HG02840 (cell line): ENCODE measurements at regions not wholly inside any gene's neighbourhood (a gene's known extent, or its start where the extent isn't known, plus 50 kb on each side); places are given as distances from the start of the nearest gene placed in this dataset.
"Not testable (repeated sequence)": the region's sequence is repeated elsewhere in the genome, so short reads cannot be mapped to it uniquely, and the experiment has no call there.

ENCODE experiments used
- ATAC-seq: cut with Tn5 transposase; IDR thresholded peaks from one replicate; pipeline ENCODE4 v1.9.1; 2021; ENCODE audit warnings: mild to moderate bottlenecking, moderate library complexity, moderate number of reproducible peaks; ENCODE audit not compliant: unreplicated experiment, low FRiP score

DNA sequence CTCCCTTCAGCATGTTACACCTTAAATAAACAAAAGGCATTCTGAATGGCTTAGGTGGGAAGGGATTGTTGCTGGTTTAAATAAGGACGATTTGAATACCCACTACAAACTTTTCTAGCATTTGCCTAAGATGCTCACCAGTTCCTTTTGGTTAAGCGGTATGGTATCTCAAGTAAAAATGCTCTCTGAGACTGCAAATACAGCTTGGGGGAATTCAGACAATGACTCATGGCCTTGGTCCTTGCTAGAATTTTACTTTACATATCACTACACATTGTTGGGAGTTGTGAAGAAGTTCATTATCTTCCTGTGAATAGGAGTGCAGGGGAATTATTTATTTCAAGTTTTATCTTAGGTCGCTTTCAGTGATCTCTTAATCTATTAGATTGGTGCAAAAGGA is 670.7 kb downstream of the UTRN start:
- ATAC-seq = no peak

- not testable (repeated sequence) for ATAC-seq
These were observed 671.6 kb downstream of the UTRN start for GRCh38 chr6:144956697-144957096.

DNA sequence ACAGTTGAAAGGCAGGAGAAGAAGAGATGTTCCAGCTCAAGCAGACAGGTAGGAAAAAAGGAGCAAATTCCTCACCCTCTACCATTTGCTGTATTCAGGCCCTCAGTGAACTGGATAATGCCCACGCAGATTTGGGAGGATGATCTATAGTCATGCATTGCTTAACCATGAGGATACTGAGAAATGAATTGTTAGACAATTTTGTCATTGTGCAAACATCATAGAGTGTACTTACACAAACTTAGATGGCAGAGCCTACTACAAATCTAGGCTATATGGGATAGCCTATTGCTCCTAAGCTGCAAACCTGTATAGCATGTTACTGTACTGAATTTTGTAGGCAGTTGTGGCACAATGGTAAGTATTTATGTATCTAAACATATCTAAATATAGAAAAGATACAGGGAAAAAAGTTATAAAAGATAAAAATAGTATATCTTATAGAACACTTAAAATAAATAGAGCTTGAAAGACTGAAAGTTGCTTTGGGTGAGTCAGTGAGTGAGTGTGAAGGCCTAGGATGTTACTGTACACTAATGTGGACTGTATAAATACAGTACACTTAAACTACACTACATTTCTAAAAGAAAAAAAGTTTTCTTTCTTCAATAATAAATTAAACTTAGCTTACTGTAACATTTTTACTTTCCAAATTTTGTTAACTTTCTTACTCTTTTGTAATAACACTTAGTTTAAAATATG is 672.3 kb downstream of the UTRN start:
- ATAC-seq = no peak

DNA sequence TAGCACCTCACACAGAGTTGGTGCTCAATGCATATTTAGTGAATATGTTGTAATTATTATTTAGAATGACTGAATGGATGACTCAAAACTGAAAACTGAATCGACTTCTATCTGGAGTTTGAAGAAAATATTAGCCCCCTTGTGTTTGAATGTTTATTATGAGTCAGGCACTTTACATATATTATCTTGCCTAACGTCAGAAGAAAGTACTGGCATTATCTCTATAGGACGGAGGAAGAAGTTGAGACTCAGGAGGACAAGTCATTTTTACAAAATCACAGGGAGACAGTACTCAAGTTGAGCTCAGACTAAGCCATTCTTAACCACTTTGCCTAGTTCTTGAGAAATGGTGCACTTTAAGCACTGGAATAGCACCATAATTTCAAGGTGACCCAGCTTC is 684.0 kb downstream of the UTRN start:
- ATAC-seq = no peak

DNA sequence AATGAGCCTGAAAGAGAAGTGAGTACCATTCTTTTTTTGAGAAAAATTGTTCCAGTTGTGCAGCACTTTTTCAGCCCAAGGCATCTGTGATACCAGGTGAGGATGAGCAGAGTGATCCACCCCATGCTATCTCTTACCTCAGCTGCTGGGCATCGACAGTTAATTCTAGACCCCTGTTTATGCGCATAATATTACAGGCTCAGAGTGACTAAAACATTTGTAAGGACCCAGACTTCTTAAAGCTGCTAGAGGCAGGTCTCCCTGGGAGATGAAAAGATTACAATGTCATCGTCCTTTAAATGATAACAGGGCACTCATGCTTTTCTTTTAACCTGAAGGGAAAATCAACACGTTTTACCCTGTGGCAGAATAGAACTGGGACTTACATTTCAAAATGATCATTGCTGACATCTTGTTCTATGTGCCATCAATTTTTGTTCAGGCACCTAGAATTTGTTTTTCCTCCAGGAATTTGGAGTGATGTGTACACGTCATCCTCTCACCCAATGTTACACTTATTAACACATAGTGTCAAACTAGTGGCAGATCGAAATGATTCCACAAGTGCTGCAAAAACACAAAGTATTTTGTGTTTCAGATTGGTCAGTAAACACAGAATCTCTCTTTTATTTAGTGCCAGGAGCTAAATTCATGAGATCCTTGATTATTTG is 684.6 kb downstream of the UTRN start:
- no peak for ATAC-seq

DNA sequence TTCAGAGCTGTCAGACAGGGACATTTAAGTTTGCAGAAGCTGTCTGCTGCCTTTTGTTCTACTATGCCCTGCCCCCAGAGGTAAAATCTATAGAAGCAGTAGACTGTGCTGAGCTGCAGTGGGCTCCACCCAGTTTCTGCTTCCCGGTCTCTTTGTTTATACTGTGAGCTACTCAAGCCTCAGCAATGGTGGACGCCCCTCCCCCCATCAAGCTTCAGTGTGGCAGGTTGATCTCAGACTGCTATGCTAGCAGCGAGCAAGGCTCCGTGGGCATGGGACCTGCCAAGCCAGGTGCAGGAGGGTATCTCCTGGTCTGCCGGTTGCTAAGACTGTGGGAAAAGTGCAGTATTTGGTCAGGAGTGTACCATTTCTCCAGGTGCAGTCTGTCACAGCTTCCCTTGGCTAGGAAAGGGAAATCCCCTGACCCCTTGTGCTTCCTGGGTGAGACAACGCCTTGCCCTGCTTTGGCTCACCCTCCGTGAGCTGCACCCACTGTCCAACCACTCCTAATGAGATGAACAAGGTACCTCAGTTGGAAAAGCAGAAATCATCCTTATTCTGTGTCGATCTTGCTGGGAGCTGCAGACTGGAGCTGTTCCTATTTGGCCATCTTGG is 692.2 kb downstream of the UTRN start:
- ATAC-seq = not testable (repeated sequence)

DNA sequence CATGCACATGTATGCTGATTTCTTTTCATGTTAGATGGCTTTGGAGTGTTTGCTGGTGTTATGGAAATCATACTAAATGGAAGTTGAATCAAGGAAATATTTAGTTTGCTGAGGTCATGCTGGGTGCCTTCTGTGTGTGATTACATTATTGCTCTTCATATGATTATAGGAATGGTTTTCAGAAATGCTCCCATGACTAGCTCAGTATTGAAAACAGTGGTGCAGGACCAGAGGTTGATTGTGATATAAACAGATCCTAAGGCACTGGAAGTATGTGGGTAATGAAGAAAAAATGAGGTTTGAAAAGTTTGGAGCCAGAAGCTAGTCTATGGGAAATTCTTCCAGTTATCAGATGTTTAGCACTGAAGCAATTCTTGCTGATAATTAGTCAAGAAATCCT is 693.1 kb downstream of the UTRN start:
- no peak for ATAC-seq

DNA sequence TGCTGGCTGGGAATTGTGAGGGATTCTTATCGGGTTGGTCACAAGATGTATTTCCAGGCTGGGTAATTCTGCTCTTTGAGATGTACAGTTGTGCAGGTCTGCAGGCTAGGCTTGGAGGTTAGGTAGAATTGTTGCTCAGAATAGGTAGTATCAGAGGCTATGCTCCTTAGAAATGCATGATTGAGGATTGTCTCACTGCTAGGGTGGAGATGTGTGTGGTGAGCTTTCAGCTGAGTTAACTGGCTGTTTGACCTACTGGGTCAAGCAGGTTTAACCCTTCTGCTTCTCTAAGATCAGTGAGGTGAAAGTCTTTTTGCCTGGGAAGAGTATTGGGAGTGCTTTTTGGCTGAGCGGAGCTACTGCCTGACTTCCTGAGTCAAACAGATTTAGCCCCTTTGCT is 701.1 kb downstream of the UTRN start:
- ATAC-seq = no peak

DNA sequence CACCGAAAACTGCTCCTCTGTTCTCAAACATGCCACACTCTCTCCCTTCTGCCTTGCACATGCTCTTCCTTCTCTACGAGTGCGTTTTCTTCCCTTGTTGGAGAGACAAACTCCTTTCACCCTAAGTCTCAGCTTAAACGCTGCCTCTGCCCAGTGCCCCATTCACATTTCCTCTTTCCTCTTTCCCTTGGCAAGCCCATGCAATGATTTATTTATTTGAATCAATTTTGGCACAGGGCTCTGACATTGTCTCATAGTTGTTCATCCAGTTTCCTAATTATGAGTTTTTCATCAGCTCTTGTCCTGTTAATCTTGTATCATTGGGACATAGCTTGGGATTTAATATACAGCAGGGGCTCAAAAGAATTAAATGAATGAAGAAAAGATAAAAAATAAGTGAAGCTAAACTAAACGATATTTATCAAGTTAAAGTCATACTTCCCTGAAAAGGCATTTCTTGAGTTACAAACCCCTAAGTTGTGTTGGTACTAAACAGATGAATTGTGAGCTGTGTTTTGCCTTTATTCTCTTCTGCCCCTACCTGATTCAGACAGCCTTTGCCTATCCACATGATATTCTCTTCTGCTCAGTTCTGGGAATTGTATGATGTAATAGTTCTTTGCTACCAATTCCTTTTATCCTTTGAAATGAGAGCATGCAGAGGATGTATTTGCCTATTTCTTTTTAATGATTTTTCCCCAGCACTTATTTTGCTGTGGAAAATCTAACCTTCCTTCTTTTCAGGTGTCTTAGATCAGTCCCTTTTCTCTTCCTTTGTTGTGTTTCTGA is 704.4 kb downstream of the UTRN start:
- ATAC-seq = no peak

- ATAC-seq = no peak
These were observed 705.6 kb downstream of the UTRN start for GRCh38 chr6:144990784-144991183.

- no peak for ATAC-seq
These were observed 708.7 kb downstream of the UTRN start for GRCh38 chr6:144993870-144994269.

DNA sequence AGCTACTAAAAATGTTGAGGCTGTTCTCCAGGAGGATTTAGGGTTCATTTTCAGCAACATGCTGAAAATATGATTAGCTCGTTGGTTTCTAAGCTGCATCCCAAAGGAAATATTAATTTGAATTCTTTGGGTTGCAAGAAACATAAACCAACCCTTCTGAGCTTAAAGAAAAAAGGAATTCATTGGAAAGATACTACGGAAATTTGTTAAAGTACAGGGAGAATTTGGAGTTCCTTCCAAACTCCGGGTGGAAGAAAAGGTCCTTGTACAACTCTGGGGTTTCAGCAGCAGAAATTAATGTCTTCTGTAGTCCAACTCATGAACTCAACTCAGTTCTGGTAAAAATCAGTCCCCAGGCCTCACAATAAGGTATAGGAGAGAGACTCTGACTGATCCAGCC is 712.9 kb downstream of the UTRN start:
- ATAC-seq = no peak

- no peak for ATAC-seq
These were observed 714.0 kb downstream of the UTRN start for GRCh38 chr6:144999127-144999526.

DNA sequence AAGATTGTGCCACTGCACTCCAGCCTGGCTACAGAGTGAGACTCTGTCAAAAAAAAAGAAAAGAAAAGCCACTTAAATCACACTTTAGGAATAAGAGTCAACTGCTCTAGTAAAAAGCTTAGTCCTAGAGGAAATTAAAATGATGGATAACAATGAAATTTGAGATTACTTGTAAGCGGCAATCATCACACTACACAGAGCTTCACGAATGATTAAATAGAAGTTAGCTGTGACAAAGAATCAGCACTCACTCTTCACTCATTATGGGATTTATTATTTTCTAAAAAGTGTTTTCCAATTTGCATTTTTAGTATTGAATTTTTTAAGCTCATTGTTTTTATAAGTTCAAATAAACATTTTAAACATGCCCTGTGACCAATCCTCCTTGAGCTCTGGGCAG is 718.0 kb downstream of the UTRN start:
- no peak for ATAC-seq

DNA sequence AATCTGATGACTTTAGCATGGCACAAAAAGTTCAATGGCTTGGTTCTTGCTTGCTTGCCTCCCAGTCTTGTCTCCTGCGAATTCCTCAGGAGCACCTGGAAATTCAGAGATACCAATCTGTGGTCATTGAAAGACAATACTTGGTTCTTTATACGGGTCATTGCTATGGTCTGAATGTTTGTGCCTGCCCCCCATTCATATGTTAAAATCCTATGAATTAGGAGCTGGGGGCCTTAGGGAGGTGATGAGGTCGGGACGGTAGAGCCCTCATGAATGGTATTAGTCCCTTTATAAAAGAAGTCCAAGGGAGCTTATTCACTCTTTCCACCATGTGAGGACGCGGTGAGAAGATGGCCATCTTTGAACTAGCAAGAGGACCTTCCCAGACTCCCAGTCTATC is 721.8 kb downstream of the UTRN start:
- no peak for ATAC-seq

GRCh38 chr6:145008715-145009114 is 723.6 kb downstream of the UTRN start:
- no peak for ATAC-seq

DNA sequence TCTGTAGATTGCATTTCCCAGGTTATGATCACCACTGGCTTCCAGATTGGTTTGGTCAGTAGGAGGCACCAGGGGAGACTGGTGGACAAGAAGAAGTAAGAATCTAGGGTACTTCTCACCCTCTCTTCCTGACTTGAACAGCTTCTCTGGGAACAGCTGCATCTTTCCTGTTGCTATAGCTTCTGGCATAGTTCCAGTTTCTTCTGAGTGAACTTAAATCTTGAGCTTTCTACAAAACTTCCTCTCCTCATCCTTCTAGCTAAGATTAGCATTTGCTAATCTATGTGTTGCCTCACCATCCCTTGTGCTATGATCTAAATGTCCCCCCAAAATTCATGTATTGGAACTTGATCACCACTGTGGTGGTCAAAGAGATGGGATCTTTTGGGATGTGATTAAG is 724.6 kb downstream of the UTRN start:
- no peak for ATAC-seq

- ATAC-seq = no peak
These were observed 723.2 kb downstream of the EPM2A start for GRCh38 chr6:145012039-145012662.

DNA sequence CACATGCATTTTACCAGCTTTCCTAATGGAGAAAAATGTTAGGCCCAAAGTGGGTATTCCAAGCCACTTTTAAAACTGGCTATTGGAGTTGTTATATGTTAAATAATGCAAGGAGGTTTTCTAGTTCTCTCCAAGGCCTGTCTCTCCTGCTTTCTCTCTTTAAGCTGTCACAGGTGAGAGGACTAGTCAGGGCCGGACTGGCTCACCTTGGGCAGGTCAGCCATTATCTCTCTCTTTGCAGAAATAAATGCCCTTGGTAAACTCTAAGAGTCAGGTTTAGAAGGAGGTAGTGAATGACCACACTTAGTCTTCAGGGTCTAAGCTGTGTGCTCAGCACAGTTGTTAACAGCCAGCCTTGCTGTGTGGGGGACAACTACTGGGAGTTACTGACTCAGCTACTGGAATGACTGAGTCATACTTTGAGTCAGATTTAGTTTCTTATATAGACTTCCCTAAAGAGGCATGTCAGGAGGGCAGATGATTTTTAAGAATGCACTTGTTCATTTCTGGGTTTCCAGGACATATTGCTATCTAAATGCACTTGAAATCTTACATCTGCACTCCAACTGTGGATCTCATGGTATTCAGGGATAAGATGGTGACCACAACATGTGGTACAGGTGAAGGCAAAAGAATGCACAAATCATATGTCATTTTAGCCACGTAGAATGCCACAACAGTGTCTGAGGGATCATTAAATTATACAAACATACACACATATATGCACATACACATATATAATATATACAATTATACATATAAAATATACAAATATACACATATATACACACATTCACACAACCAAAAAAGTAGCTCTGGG is 719.4 kb downstream of the EPM2A start:
- peak; percentile 91 for ATAC-seq

DNA sequence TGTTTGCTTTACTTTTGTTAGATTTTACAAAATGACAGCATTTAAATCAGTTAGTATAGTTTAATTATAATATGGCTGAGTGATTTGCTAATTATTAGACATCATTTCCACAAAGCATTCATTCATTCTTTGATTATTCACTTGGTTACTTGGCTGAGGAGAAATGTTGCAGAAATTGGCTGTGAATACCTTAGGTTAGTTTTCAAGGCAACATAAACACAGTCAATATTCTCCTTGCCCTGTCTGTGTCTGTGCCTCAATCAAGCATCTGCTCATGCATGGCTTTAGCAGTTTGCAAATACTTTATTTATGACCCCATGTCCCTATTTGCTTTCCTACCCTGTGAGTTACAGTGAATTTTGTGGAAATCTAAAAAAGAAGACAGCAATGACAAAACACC is 718.3 kb downstream of the EPM2A start:
- ATAC-seq = no peak
